ENCODE measurements at regions not wholly inside any gene's neighbourhood (a gene's known extent, or its start where the extent isn't known, plus 50 kb on each side); places are given as distances from the start of the nearest gene placed in this dataset.

- H3K9ac ChIP-seq (ENCODE audit: low read depth, low read length): no peak overlapping the region
- H3K36me3 ChIP-seq (ENCODE audit: control insufficient read depth, insufficient read depth, low read length): no peaks in the 10 kb centered on the region
- H3K9me3 ChIP-seq (ENCODE audit: control insufficient read depth, insufficient read depth, low read length): no peaks in the 10 kb centered on the region
- H3K4me1 ChIP-seq (ENCODE audit: control insufficient read depth, insufficient read depth, low read length): no peaks in the 10 kb centered on the region
- no peak overlapping the region for H3K4me3 ChIP-seq (ENCODE audit: low read depth, low read length)
- no peaks in the 10 kb centered on the region for H3K27me3 ChIP-seq (ENCODE audit: control insufficient read depth, insufficient read depth, low read length)
Measured at GRCh38 chr4:159607809-159608208, 504.9 kb downstream of the RAPGEF2 start.

GRCh38 chr4:159608436-159608835 is 505.6 kb downstream of the RAPGEF2 start:
- Histone ChIP-seq H3K4me3 (ENCODE audit: low read depth, low read length) (no peak overlapping the region), H3K9me3 (ENCODE audit: control insufficient read depth, insufficient read depth, low read length) (no peaks in the 10 kb centered on the region), H3K27me3 (ENCODE audit: control insufficient read depth, insufficient read depth, low read length) (no peaks in the 10 kb centered on the region), H3K9ac (ENCODE audit: low read depth, low read length) (no peak overlapping the region), H3K4me1 (ENCODE audit: control insufficient read depth, insufficient read depth, low read length) (no peaks in the 10 kb centered on the region), H3K36me3 (ENCODE audit: control insufficient read depth, insufficient read depth, low read length) (no peaks in the 10 kb centered on the region)

GRCh38 chr4:159632031-159632430 is 529.2 kb downstream of the RAPGEF2 start:
- Histone ChIP-seq H3K4me1 (ENCODE audit: control insufficient read depth, insufficient read depth, low read length) (no peaks in the 10 kb centered on the region), H3K36me3 (ENCODE audit: control insufficient read depth, insufficient read depth, low read length) (no peaks in the 10 kb centered on the region), H3K27me3 (ENCODE audit: control insufficient read depth, insufficient read depth, low read length) (no peaks in the 10 kb centered on the region), H3K4me3 (ENCODE audit: low read depth, low read length) (no peak overlapping the region), H3K9me3 (ENCODE audit: control insufficient read depth, insufficient read depth, low read length) (no peaks in the 10 kb centered on the region), H3K9ac (ENCODE audit: low read depth, low read length) (no peak overlapping the region)

- Histone ChIP-seq H3K9me3 (ENCODE audit: control insufficient read depth, insufficient read depth, low read length) (no peaks in the 10 kb centered on the region), H3K36me3 (ENCODE audit: control insufficient read depth, insufficient read depth, low read length) (no peaks in the 10 kb centered on the region), H3K4me3 (ENCODE audit: low read depth, low read length) (no peak overlapping the region), H3K4me1 (ENCODE audit: control insufficient read depth, insufficient read depth, low read length) (no peaks in the 10 kb centered on the region), H3K27me3 (ENCODE audit: control insufficient read depth, insufficient read depth, low read length) (no peaks in the 10 kb centered on the region), H3K9ac (ENCODE audit: low read depth, low read length) (no peak overlapping the region)
Measured at GRCh38 chr4:159639671-159640323, 536.9 kb downstream of the RAPGEF2 start.

- no peak overlapping the region for H3K9ac ChIP-seq (ENCODE audit: low read depth, low read length)
- H3K4me1 ChIP-seq (ENCODE audit: control insufficient read depth, insufficient read depth, low read length): no peaks in the 10 kb centered on the region
- no peaks in the 10 kb centered on the region for H3K9me3 ChIP-seq (ENCODE audit: control insufficient read depth, insufficient read depth, low read length)
- no peaks in the 10 kb centered on the region for H3K27me3 ChIP-seq (ENCODE audit: control insufficient read depth, insufficient read depth, low read length)
- H3K36me3 ChIP-seq (ENCODE audit: control insufficient read depth, insufficient read depth, low read length): no peaks in the 10 kb centered on the region
- H3K4me3 ChIP-seq (ENCODE audit: low read depth, low read length): no peak overlapping the region
Measured at GRCh38 chr4:159649237-159649636, 546.4 kb downstream of the RAPGEF2 start.

GRCh38 chr4:159652871-159653270 is 550.0 kb downstream of the RAPGEF2 start:
- H3K9ac ChIP-seq (ENCODE audit: low read depth, low read length): no peak overlapping the region
- no peaks in the 10 kb centered on the region for H3K27me3 ChIP-seq (ENCODE audit: control insufficient read depth, insufficient read depth, low read length)
- H3K4me1 ChIP-seq (ENCODE audit: control insufficient read depth, insufficient read depth, low read length): no peaks in the 10 kb centered on the region
- no peaks in the 10 kb centered on the region for H3K36me3 ChIP-seq (ENCODE audit: control insufficient read depth, insufficient read depth, low read length)
- no peaks in the 10 kb centered on the region for H3K9me3 ChIP-seq (ENCODE audit: control insufficient read depth, insufficient read depth, low read length)
- no peak overlapping the region for H3K4me3 ChIP-seq (ENCODE audit: low read depth, low read length)

GRCh38 chr4:159655547-159655946 is 552.7 kb downstream of the RAPGEF2 start:
- Histone ChIP-seq H3K36me3 (ENCODE audit: control insufficient read depth, insufficient read depth, low read length) (no peaks in the 10 kb centered on the region), H3K9me3 (ENCODE audit: control insufficient read depth, insufficient read depth, low read length) (no peaks in the 10 kb centered on the region), H3K9ac (ENCODE audit: low read depth, low read length) (no peak overlapping the region), H3K4me1 (ENCODE audit: control insufficient read depth, insufficient read depth, low read length) (no peaks in the 10 kb centered on the region), H3K4me3 (ENCODE audit: low read depth, low read length) (no peak overlapping the region), H3K27me3 (ENCODE audit: control insufficient read depth, insufficient read depth, low read length) (no peaks in the 10 kb centered on the region)

GRCh38 chr4:159669094-159669493 is 566.2 kb downstream of the RAPGEF2 start:
- no peaks in the 10 kb centered on the region for H3K27me3 ChIP-seq (ENCODE audit: control insufficient read depth, insufficient read depth, low read length)
- no peak overlapping the region for H3K4me3 ChIP-seq (ENCODE audit: low read depth, low read length)
- no peaks in the 10 kb centered on the region for H3K36me3 ChIP-seq (ENCODE audit: control insufficient read depth, insufficient read depth, low read length)
- no peak overlapping the region for H3K9ac ChIP-seq (ENCODE audit: low read depth, low read length)
- no peaks in the 10 kb centered on the region for H3K9me3 ChIP-seq (ENCODE audit: control insufficient read depth, insufficient read depth, low read length)
- H3K4me1 ChIP-seq (ENCODE audit: control insufficient read depth, insufficient read depth, low read length): no peaks in the 10 kb centered on the region

GRCh38 chr4:159673221-159673620 is 570.3 kb downstream of the RAPGEF2 start:
- Histone ChIP-seq H3K36me3 (ENCODE audit: control insufficient read depth, insufficient read depth, low read length) (no peaks in the 10 kb centered on the region), H3K4me3 (ENCODE audit: low read depth, low read length) (no peak overlapping the region), H3K4me1 (ENCODE audit: control insufficient read depth, insufficient read depth, low read length) (no peaks in the 10 kb centered on the region), H3K9me3 (ENCODE audit: control insufficient read depth, insufficient read depth, low read length) (no peaks in the 10 kb centered on the region), H3K27me3 (ENCODE audit: control insufficient read depth, insufficient read depth, low read length) (no peaks in the 10 kb centered on the region), H3K9ac (ENCODE audit: low read depth, low read length) (no peak overlapping the region)

GRCh38 chr4:159674241-159674640 is 571.4 kb downstream of the RAPGEF2 start:
- H3K9me3 ChIP-seq (ENCODE audit: control insufficient read depth, insufficient read depth, low read length): no peaks in the 10 kb centered on the region
- no peak overlapping the region for H3K4me3 ChIP-seq (ENCODE audit: low read depth, low read length)
- no peaks in the 10 kb centered on the region for H3K27me3 ChIP-seq (ENCODE audit: control insufficient read depth, insufficient read depth, low read length)
- no peaks in the 10 kb centered on the region for H3K4me1 ChIP-seq (ENCODE audit: control insufficient read depth, insufficient read depth, low read length)
- no peak overlapping the region for H3K9ac ChIP-seq (ENCODE audit: low read depth, low read length)
- no peaks in the 10 kb centered on the region for H3K36me3 ChIP-seq (ENCODE audit: control insufficient read depth, insufficient read depth, low read length)

GRCh38 chr4:159677521-159677920 is 574.6 kb downstream of the RAPGEF2 start:
- no peaks in the 10 kb centered on the region for H3K27me3 ChIP-seq (ENCODE audit: control insufficient read depth, insufficient read depth, low read length)
- no peak overlapping the region for H3K9ac ChIP-seq (ENCODE audit: low read depth, low read length)
- no peaks in the 10 kb centered on the region for H3K4me1 ChIP-seq (ENCODE audit: control insufficient read depth, insufficient read depth, low read length)
- no peaks in the 10 kb centered on the region for H3K9me3 ChIP-seq (ENCODE audit: control insufficient read depth, insufficient read depth, low read length)
- no peak overlapping the region for H3K4me3 ChIP-seq (ENCODE audit: low read depth, low read length)
- no peaks in the 10 kb centered on the region for H3K36me3 ChIP-seq (ENCODE audit: control insufficient read depth, insufficient read depth, low read length)

- no peak overlapping the region for H3K9ac ChIP-seq (ENCODE audit: low read depth, low read length)
- no peak overlapping the region for H3K4me3 ChIP-seq (ENCODE audit: low read depth, low read length)
- H3K9me3 ChIP-seq (ENCODE audit: control insufficient read depth, insufficient read depth, low read length): no peaks in the 10 kb centered on the region
- peaks cover 7% of the 10 kb centered on the region for H3K4me1 ChIP-seq (ENCODE audit: control insufficient read depth, insufficient read depth, low read length)
- H3K27me3 ChIP-seq (ENCODE audit: control insufficient read depth, insufficient read depth, low read length): no peaks in the 10 kb centered on the region
- no peaks in the 10 kb centered on the region for H3K36me3 ChIP-seq (ENCODE audit: control insufficient read depth, insufficient read depth, low read length)
Measured at GRCh38 chr4:159682996-159683395, 580.1 kb downstream of the RAPGEF2 start.

Data from iPS-15b (cell line).